Tibial artery (tissue), 4 donors: ENCODE measurements at regions not wholly inside any gene's neighbourhood (a gene's known extent, or its start where the extent isn't known, plus 50 kb on each side); places are given as distances from the start of the nearest gene placed in this dataset.

ENCODE experiments used
- DNase-seq, 2 donors: peaks; one replicate each; pipeline ENCODE4 v3.0.0-alpha.2; 2019
- H3K27ac ChIP-seq, 2 donors: fragments of 200-600 bp; sonication (generic) in 1 of 2; 1 replicate in 1 of 2; 2 replicates in 1 of 2; pipeline ENCODE4 v1.5.1; 2018 to 2019; ENCODE audit warnings: mild to moderate bottlenecking in 1 of 2
- H3K27me3 ChIP-seq, 2 donors: fragments of 200-600 bp; sonication (generic) in 1 of 2; one replicate each; pipeline versions ENCODE4 v1.5.1 to v1.6.0; 2016 to 2019
- H3K36me3 ChIP-seq, 3 donors: fragments of 200-600 bp; sonication (generic) in 2 of 3; one replicate each; pipeline ENCODE4 v1.5.1; 2016 to 2019; ENCODE audit warnings: mild to moderate bottlenecking in 2 of 3
- H3K4me1 ChIP-seq, 4 donors: fragments of 200-600 bp; sonication (generic) in 2 of 4; 1 replicate in 3 of 4; 2 replicates in 1 of 4; pipeline ENCODE4 v1.5.1; 2016 to 2019
- H3K4me3 ChIP-seq, 2 donors: fragments of 200-600 bp; sonication (generic) in 1 of 2; 1 replicate in 1 of 2; 2 replicates in 1 of 2; pipeline ENCODE4 v1.5.1; 2018 to 2019; ENCODE audit warnings: mild to moderate bottlenecking in 2 of 2
- H3K9me3 ChIP-seq, 3 donors: fragments of 200-600 bp; sonication (generic) in 1 of 3; one replicate each; pipeline ENCODE4 v1.5.1; 2016 to 2019
- CTCF ChIP-seq, 2 experiments: fragments of 200-600 bp in 1 of 2; fragments of 450-650 bp in 1 of 2; IDR thresholded peaks; one replicate each; pipeline ENCODE4 v1.5.1; 2017 to 2019; ENCODE audit warnings: antibody characterized with exemption in 2 of 2, mild to moderate bottlenecking in 1 of 2, moderate library complexity in 1 of 2
- intact Hi-C: fragments of 100-400 bp; cut with DNase I; formaldehyde crosslinking; loops from one replicate; pipeline ENCODE4 v1.15.0; 2023; ENCODE audit warnings: low total_unique reads

GRCh38 chr11:101401245-101401644, 182.6 kb downstream of the TRPC6 start:
- no peak for DNase-seq
- no peaks in the 10 kb centered on the region for H3K9me3 ChIP-seq
- no peaks in the 10 kb centered on the region for H3K36me3 ChIP-seq
- TF ChIP-seq CTCF (IDR thresholded peaks at IDR 0.05): no peak
- no peaks in the 10 kb centered on the region for H3K27me3 ChIP-seq
- no peak overlapping the region for H3K4me3 ChIP-seq
- H3K27ac ChIP-seq: no peak overlapping the region
- H3K4me1 ChIP-seq: peaks cover 0 to 24% (median 0%) of the 10 kb centered on the region in 4 donors
- intact Hi-C loops: no loop called here

GRCh38 chr11:101397979-101398378, 185.8 kb downstream of the TRPC6 start:
- DNase-seq: no peak
- Histone ChIP-seq H3K4me1 (peaks cover 0 to 24% (median 0%) of the 10 kb centered on the region in 4 donors), H3K27ac (peak overlapping the region in 1 of 2 donors; percentile 28), H3K9me3 (no peaks in the 10 kb centered on the region), H3K36me3 (no peaks in the 10 kb centered on the region), H3K27me3 (no peaks in the 10 kb centered on the region), H3K4me3 (no peak overlapping the region)
- TF ChIP-seq CTCF (IDR thresholded peaks at IDR 0.05): no peak
- intact Hi-C loops: no loop called here

- intact Hi-C loops: no loop called here
- H3K9me3 ChIP-seq: no peaks in the 10 kb centered on the region
- DNase-seq: no peak
- H3K36me3 ChIP-seq: peaks cover 0 to 13% (median 0%) of the 10 kb centered on the region in 3 donors
- no peak overlapping the region for H3K4me3 ChIP-seq
- H3K4me1 ChIP-seq: no peaks in the 10 kb centered on the region
- peak in 1 of 2 experiments; percentile 22 for TF ChIP-seq CTCF (IDR thresholded peaks at IDR 0.05)
- H3K27me3 ChIP-seq: no peaks in the 10 kb centered on the region
- no peak overlapping the region for H3K27ac ChIP-seq
Measured at GRCh38 chr11:101390539-101390938, 193.3 kb downstream of the TRPC6 start.

- H3K4me1 ChIP-seq: no peaks in the 10 kb centered on the region
- H3K27me3 ChIP-seq: no peaks in the 10 kb centered on the region
- no peak overlapping the region for H3K27ac ChIP-seq
- no peaks in the 10 kb centered on the region for H3K9me3 ChIP-seq
- TF ChIP-seq CTCF (IDR thresholded peaks at IDR 0.05): no peak
- no peak overlapping the region for H3K4me3 ChIP-seq
- intact Hi-C loops: no loop called here
- H3K36me3 ChIP-seq: no peaks in the 10 kb centered on the region
- no peak for DNase-seq
Measured at GRCh38 chr11:101369835-101370234, 214.0 kb downstream of the TRPC6 start.

- no peaks in the 10 kb centered on the region for H3K4me1 ChIP-seq
- H3K9me3 ChIP-seq: no peaks in the 10 kb centered on the region
- H3K27me3 ChIP-seq: no peaks in the 10 kb centered on the region
- intact Hi-C loops: no loop called here
- DNase-seq: no peak
- TF ChIP-seq CTCF (IDR thresholded peaks at IDR 0.05): no peak
- H3K36me3 ChIP-seq: no peaks in the 10 kb centered on the region
- H3K4me3 ChIP-seq: no peak overlapping the region
- no peak overlapping the region for H3K27ac ChIP-seq
Measured at GRCh38 chr11:101363706-101364275, 220.0 kb downstream of the TRPC6 start.

- no peak for DNase-seq
- Histone ChIP-seq H3K27me3 (no peaks in the 10 kb centered on the region), H3K4me3 (no peak overlapping the region), H3K36me3 (no peaks in the 10 kb centered on the region), H3K4me1 (no peaks in the 10 kb centered on the region), H3K27ac (no peak overlapping the region), H3K9me3 (no peaks in the 10 kb centered on the region)
- intact Hi-C loops: no loop called here
- TF ChIP-seq CTCF (IDR thresholded peaks at IDR 0.05): no peak
Measured at GRCh38 chr11:101362643-101363042, 221.2 kb downstream of the TRPC6 start.
